Right renal pelvis (tissue), 4 donors: ENCODE measurements at regions not wholly inside any gene's neighbourhood (a gene's known extent, or its start where the extent isn't known, plus 50 kb on each side); places are given as distances from the start of the nearest gene placed in this dataset.

ENCODE experiments used
- DNase-seq, 4 donors: peaks; one replicate each; pipeline ENCODE4 v3.0.0-alpha.2; 2013; ENCODE audit warnings: low read depth in 4 of 4, low spot score in 3 of 4, missing footprints in 1 of 4

DNA sequence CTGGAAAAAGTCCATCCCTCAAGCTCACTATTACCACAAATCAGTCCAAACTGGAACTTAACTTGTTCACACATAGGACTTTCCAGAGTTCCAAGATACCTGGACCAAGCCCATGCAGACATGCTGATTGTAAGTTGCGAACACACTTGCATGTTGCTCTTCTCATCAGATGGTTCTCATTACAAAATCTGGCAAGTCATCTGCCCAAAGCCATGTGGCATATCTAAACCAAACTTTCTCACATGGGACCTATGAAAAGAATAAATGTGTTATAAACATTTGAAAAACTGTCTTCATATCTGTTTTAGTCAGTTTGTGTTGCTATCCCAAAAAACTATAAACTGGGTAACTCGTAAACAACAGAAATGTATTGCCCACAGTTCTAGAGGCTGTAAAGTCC lies 58.8 kb upstream of the MKLN1 start:
- DNase-seq: no peak

DNA sequence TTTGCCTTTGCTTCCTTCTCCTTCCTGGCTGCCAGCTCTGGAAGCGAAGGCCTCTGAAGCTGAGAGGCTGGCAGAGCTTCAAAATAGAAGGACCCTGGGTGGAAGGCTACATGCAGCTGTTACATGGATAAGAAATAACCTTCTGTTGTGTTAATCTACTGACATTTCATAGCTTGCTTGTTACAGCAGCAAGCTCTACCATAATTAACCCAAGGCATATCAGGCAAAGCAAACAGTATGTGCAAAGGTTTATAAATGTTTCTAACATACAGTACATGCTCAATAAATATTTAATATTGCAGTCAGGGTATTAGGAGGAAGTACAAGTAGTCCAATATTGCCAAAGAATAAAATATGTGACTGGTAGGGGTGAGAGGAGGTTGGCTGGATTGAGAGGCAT lies 55.6 kb upstream of the MKLN1 start:
- no peak for DNase-seq

- DNase-seq: no peak
Observed at GRCh38 chr7:131274986-131275385, 52.7 kb upstream of the MKLN1 start.

- DNase-seq: no peak
Observed at GRCh38 chr7:131276190-131276589, 51.5 kb upstream of the MKLN1 start.

- no peak for DNase-seq
Observed at GRCh38 chr7:131276748-131277147, 50.9 kb upstream of the MKLN1 start.
